Kidney (tissue), 13 donors: ENCODE measurements at regions not wholly inside any gene's neighbourhood (a gene's known extent, or its start where the extent isn't known, plus 50 kb on each side); places are given as distances from the start of the nearest gene placed in this dataset.

ENCODE experiments used
- DNase-seq, 5 donors: peaks; one replicate each; pipeline ENCODE4 v3.0.0-alpha.2; 2013 to 2020
- FAIRE-seq: peaks from 2 replicates; lab custom pipeline; 2012; peaks lifted over from hg19 to GRCh38; lab: Jason Lieb, UNC
- H3K27ac ChIP-seq, 2 donors: one replicate each; pipeline ENCODE4 v1.7.0; 2013; ENCODE audit warnings: low read depth in 2 of 2, low read length in 2 of 2, inconsistent platforms in 1 of 2
- H3K27me3 ChIP-seq: one replicate; pipeline ENCODE4 v1.7.1; 2013; ENCODE audit warnings: low read length, inconsistent platforms; ENCODE audit not compliant: control insufficient read depth, insufficient read depth
- H3K36me3 ChIP-seq, 3 donors: one replicate each; pipeline versions ENCODE4 v1.7.0 to v1.7.1; 2013; ENCODE audit warnings: low read length in 3 of 3, control low read depth in 1 of 3, inconsistent platforms in 1 of 3; ENCODE audit not compliant: insufficient read depth in 3 of 3, control insufficient read depth in 2 of 3
- H3K4me1 ChIP-seq, 3 donors: one replicate each; pipeline versions ENCODE4 v1.7.0 to v1.7.1; 2013; ENCODE audit warnings: low read length in 3 of 3, inconsistent platforms in 1 of 3, low read depth in 1 of 3; ENCODE audit not compliant: control insufficient read depth in 2 of 3, insufficient read depth in 2 of 3
- H3K4me3 ChIP-seq, 3 donors: one replicate each; pipeline versions ENCODE4 v1.7.0 to v1.8.1; 2013; ENCODE audit warnings: low read length in 3 of 3, control low read depth in 1 of 3, inconsistent platforms in 1 of 3
- H3K9ac ChIP-seq, 3 donors: one replicate each; pipeline versions ENCODE4 v1.7.0 to v1.7.1; 2013; ENCODE audit warnings: low read length in 3 of 3, control low read depth in 1 of 3, inconsistent platforms in 1 of 3
- H3K9me3 ChIP-seq, 3 donors: one replicate each; pipeline versions ENCODE4 v1.7.0 to v1.7.1; 2013; ENCODE audit warnings: low read length in 3 of 3, control low read depth in 1 of 3, inconsistent platforms in 1 of 3; ENCODE audit not compliant: control insufficient read depth in 2 of 3, insufficient read depth in 1 of 3
- CTCF ChIP-seq: IDR thresholded peaks from 3 replicates; pipeline ENCODE4 v1.5.1; 2012; ENCODE audit warnings: mild to moderate bottlenecking, moderate library complexity, borderline replicate concordance; ENCODE audit not compliant: insufficient read depth; ENCODE audit errors: extremely low read depth
- intact Hi-C: fragments of 100-400 bp; cut with DNase I; formaldehyde crosslinking; loops from one replicate; pipeline ENCODE4 v1.11.1; 2022
- donor health status: control.
- donor health status: control.
- donor health status: control.
- donor health status: control.
- donor health status: control.
- donor health status: DM: yes; HTN: yes; CAD: no.
- donor health status: Normal renal cell carcinoma (clear cell type).

- Histone ChIP-seq H3K9ac (no peak overlapping the region), H3K27me3 (no peaks in the 10 kb centered on the region), H3K27ac (no peak overlapping the region), H3K36me3 (no peaks in the 10 kb centered on the region), H3K9me3 (no peaks in the 10 kb centered on the region), H3K4me3 (no peak overlapping the region), H3K4me1 (no peaks in the 10 kb centered on the region)
- intact Hi-C loops = no loop called here
- FAIRE-seq = no peak
- no peak for TF ChIP-seq CTCF
- DNase-seq = no peak
Measured at GRCh38 chr2:223227338-223227737, 175.3 kb downstream of the KCNE4 start.

DNA sequence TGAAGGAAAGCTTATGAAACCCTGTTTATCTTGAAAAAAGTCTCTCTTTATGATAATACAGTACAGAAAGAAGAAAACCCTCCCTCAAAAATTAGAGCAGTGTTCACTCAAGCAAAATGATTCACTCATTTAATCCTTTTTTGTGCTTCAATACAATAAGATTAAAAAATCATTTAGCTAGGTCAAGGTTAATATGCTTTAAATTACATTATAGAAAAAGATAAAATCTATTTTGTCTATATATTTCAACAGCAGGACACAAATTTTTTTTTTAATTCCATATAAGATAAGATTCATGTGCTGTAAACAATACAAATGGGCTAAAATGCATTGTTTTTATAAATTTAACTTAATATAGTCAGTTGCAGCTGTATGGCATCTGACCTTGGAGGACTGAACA, 176.9 kb downstream of the KCNE4 start:
- intact Hi-C loops = no loop called here
- no peak for TF ChIP-seq CTCF
- no peak for FAIRE-seq

DNA sequence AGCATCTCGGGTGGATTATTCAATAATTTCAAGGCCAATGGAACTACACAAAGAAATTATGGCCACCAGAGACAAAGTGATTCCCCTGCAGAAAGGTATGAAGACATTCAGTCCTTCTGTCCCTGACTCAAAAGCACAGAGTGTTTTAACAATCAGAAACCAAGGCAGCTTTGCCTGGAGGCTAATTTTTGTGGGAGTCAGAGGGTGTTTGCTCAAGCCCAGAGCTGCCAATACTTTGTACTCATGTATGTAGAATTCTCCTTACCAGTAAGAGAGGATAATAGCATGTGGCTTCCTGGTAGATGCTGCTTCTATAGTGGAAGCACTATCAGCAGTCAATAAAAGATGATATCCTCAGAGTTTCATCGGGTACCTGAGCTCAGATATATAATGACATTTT, 178.4 kb downstream of the KCNE4 start:
- no peak overlapping the region for H3K9ac ChIP-seq
- no peak for FAIRE-seq

More for the DNA sequence above, 176.9 kb downstream of the KCNE4 start:
- no peak for DNase-seq
- no peaks in the 10 kb centered on the region for H3K27me3 ChIP-seq
- no peak overlapping the region for H3K27ac ChIP-seq
- no peak overlapping the region for H3K4me3 ChIP-seq
- H3K36me3 ChIP-seq = no peaks in the 10 kb centered on the region
- H3K4me1 ChIP-seq = no peaks in the 10 kb centered on the region
- no peak overlapping the region for H3K9ac ChIP-seq
- no peaks in the 10 kb centered on the region for H3K9me3 ChIP-seq

More for the DNA sequence above, 178.4 kb downstream of the KCNE4 start:
- no peak for TF ChIP-seq CTCF
- Histone ChIP-seq H3K27me3 (no peaks in the 10 kb centered on the region), H3K4me1 (no peaks in the 10 kb centered on the region), H3K36me3 (no peaks in the 10 kb centered on the region), H3K27ac (no peak overlapping the region), H3K4me3 (no peak overlapping the region), H3K9me3 (no peaks in the 10 kb centered on the region)
- intact Hi-C loops = no loop called here
- no peak for DNase-seq
